AG09309 (cell line): ENCODE measurements at regions not wholly inside any gene's neighbourhood (a gene's known extent, or its start where the extent isn't known, plus 50 kb on each side); places are given as distances from the start of the nearest gene placed in this dataset.

Source experiments
- DNase-seq: peaks from one replicate; pipeline ENCODE4 v3.0.0-alpha.2; 2010; ENCODE audit warnings: low read depth
- H3K4me3 ChIP-seq: 2 replicates; pipeline ENCODE4 v1.5.1; 2011; ENCODE audit warnings: mild to moderate bottlenecking, low read depth, low read length, moderate library complexity; ENCODE audit not compliant: control insufficient read depth
- TF ChIP-seq, protein P1 (sequence below): IDR thresholded peaks from 2 replicates; pipeline ENCODE4 v1.5.1; 2011; ENCODE audit warnings: mild to moderate bottlenecking, low read depth, low read length, inconsistent platforms; ENCODE audit not compliant: insufficient read depth, control insufficient read depth; ENCODE audit errors: missing control alignments

DNA sequence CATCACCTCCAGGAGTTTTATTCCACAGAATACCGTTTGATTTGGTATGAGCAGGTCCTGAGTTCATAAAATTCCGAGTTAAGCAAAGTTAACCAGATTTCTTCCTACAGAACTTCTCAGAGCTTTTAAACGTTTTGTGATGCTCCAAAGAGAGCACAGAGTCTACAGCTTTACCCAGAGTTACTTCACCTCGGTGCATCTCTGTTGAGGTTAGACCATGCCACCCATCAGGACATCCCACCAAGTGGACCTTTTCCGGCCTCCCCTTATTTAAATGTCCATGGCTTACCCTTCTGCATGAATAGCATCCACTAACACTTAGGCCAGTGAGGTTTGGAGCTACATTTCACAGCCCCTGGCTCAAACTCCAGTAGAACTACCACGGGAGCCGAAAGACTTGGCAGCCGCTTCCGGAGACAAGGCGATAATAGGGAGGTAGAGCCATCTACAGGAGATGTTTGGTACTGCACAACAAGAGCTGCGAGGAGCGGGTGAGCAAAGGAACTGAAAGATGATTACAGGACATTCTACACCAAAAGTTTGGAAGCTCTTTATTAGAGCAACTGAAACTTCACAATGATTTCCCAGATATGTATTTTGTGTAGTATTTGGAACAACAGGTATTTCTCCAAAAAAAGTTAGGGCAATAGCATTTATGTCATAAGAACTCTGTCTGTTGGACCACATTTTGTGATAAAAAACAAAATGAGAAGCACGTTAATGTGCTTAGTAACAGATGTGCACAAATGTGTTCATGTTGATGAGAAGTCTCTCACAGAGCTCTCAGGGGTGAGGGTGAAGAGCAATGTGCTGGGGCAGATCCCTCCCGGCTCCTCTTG, 174.7 kb downstream of the HERPUD2 start:
- TF ChIP-seq, protein P1, sequence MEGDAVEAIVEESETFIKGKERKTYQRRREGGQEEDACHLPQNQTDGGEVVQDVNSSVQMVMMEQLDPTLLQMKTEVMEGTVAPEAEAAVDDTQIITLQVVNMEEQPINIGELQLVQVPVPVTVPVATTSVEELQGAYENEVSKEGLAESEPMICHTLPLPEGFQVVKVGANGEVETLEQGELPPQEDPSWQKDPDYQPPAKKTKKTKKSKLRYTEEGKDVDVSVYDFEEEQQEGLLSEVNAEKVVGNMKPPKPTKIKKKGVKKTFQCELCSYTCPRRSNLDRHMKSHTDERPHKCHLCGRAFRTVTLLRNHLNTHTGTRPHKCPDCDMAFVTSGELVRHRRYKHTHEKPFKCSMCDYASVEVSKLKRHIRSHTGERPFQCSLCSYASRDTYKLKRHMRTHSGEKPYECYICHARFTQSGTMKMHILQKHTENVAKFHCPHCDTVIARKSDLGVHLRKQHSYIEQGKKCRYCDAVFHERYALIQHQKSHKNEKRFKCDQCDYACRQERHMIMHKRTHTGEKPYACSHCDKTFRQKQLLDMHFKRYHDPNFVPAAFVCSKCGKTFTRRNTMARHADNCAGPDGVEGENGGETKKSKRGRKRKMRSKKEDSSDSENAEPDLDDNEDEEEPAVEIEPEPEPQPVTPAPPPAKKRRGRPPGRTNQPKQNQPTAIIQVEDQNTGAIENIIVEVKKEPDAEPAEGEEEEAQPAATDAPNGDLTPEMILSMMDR = peak; percentile 78
- no peak overlapping the region for H3K4me3 ChIP-seq
- peak; percentile 17 for DNase-seq

DNA sequence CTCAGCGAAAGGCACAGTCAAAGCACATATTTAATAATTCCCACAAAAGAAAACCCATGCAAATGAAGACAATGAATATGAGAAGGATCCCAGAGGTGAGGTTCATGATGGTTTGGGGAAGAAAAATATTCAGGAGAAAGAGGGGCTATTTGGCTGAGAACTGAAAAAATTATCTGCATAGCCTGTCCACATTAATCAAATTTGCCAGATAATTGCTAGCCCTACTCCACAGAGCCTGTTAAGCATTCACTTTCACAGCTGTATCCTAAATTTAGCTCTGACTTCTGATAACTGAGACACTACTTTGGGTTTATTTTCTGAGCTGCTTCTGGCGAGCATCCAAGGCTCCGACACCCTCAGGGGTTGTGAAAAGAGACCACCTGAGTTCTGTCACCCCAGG, 176.2 kb downstream of the HERPUD2 start:
- no peak for DNase-seq
- H3K4me3 ChIP-seq = no peak overlapping the region
- TF ChIP-seq, protein P1 = no peak

DNA sequence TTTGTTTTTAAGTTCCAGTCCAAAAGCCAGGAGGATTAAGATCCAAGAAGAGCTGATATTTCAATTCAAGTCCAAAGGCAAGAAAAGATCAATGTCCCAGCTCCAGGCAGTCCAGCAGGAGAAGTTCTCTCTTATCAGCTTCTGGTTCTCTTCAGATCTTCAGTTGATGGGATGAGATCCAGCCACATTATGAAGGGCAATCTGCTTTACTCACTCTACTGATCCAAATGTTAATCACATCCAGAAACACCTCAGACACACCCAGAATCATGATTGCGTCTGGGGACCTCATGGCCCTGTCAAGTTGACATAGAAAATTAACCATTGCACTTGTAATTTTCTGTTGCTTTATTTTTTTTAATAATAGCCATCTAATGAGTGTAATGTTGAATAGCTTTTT, 178.4 kb downstream of the HERPUD2 start:
- no peak for DNase-seq
- TF ChIP-seq, protein P1 = no peak
- no peak overlapping the region for H3K4me3 ChIP-seq

DNA sequence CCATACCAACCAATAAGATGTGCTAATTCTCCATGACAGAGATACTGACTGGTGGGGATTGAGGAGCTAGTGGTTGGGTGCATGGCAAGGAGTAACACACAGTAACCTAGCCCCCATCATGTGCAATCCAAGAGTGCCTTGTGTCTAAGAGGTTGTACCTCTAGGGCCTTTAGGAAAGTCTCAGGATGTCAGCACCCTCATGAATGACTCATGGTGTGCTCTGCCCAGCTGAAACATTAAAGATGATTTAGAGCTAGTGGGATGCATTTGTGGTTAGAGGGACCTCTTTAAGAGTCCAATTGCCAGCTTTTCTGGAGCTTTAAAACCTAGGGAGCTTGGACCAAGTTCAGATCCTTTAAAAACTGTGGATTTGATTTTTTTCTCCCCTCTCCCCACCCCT, 181.1 kb downstream of the HERPUD2 start:
- TF ChIP-seq, protein P1 = no peak
- no peak for DNase-seq
- H3K4me3 ChIP-seq = no peak overlapping the region

DNA sequence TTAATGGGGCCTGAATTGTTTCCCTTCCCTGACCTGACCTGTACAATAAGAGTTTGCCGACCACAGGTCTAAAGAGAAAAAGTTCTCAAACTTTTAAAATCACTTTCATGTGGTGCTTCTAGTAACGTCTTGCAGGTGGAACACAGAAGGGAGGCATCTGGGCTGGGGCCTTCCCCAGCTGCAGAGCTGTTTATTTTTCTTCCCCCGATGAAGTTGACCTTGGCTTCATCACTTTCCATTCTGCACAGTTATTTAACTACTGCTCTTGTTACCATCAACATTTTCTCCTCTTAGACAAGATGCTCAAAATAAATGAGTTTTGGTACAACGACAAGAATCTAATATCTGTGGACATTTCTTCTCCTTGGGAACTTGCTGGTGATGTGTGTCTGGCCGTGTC, 181.7 kb downstream of the HERPUD2 start:
- TF ChIP-seq, protein P1 = no peak
- no peak for DNase-seq
- no peak overlapping the region for H3K4me3 ChIP-seq

DNA sequence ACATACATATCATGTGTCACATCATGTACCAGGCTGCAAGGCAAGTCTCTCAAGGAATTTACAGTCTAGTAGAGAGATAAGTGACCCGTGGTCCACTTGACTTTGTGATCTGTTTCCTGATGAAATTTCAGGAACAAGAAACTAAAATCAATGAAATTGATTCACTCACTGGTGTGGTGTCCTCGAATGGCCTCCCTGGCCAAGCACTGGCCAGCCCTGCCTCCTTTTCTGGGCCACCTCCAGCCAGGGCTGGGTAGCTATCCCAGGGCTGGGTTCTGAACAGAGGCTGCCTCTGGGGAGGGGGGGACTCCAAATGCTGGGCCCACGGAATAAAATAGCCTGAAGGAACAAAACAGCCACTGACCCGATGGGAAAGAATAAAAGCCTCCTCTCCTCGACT, 182.2 kb downstream of the HERPUD2 start:
- H3K4me3 ChIP-seq = no peak overlapping the region
- DNase-seq = no peak
- TF ChIP-seq, protein P1 = no peak
